PC-3 (cell line): ENCODE measurements at regions not wholly inside any gene's neighbourhood (a gene's known extent, or its start where the extent isn't known, plus 50 kb on each side); places are given as distances from the start of the nearest gene placed in this dataset.

ENCODE experiments used
- ATAC-seq: fragments of 200-7000 bp; cut with Tn5 transposase; 2 replicates; pipeline ENCODE4 v1.9.1; 2020; ENCODE audit warnings: mild to moderate bottlenecking, moderate library complexity
- BruUV-seq: library from RNA; stranded (reverse); fragments of 400-500 nt; replicated peaks from 2 replicates; lab custom pipeline; 2021; lab: Mats Ljungman, UMichigan
- CTCF ChIA-PET: fragments of 300-600 bp; sonication (Branson Sonifier 250); formaldehyde crosslinking; loops from one replicate; lab custom pipeline; 2022; ENCODE audit warnings: antibody characterized with exemption; lab: Charles Lee
- POLR2A ChIA-PET: fragments of 300-600 bp; sonication (Branson Sonifier 250); formaldehyde crosslinking; loops from one replicate; lab custom pipeline; 2022; ENCODE audit warnings: antibody characterized with exemption; ENCODE audit not compliant: unreplicated experiment; lab: Charles Lee
- DNase-seq: peaks from one replicate; pipeline ENCODE4 v3.0.0-alpha.2; 2015
- H2AFZ ChIP-seq: fragments of 300-600 bp; sonication (generic); 2 replicates; pipeline ENCODE4 v1.6.0; 2016; ENCODE audit warnings: antibody characterized with exemption, low read length
- H3F3A ChIP-seq: fragments of 300-600 bp; sonication (generic); one replicate; pipeline ENCODE4 v1.6.0; 2017; ENCODE audit warnings: antibody characterized with exemption, low read length, control low read depth, mild to moderate bottlenecking; ENCODE audit not compliant: unreplicated experiment
- H3K27ac ChIP-seq: fragments of 300-600 bp; sonication (generic); 2 replicates; pipeline ENCODE4 v1.5.1; 2016; ENCODE audit warnings: mild to moderate bottlenecking, low read length
- H3K27me3 ChIP-seq: fragments of 300-600 bp; sonication (generic); 2 replicates; pipeline ENCODE4 v1.6.1; 2016; ENCODE audit warnings: low read length, mixed read lengths
- H3K36me3 ChIP-seq: fragments of 300-600 bp; sonication (generic); 2 replicates; pipeline ENCODE4 v1.6.1; 2016; ENCODE audit warnings: low read depth, mixed run types, low read length, mixed read lengths
- H3K4me1 ChIP-seq: fragments of 300-600 bp; sonication (generic); 2 replicates; pipeline ENCODE4 v1.5.1; 2016; ENCODE audit warnings: low read length; ENCODE audit not compliant: insufficient read depth
- H3K4me2 ChIP-seq: fragments of 300-600 bp; sonication (generic); 2 replicates; pipeline ENCODE4 v1.6.0; 2016; ENCODE audit warnings: low read length
- H3K4me3 ChIP-seq: fragments of 300-600 bp; sonication (generic); 2 replicates; pipeline ENCODE4 v1.5.1; 2016; ENCODE audit warnings: mild to moderate bottlenecking, low read length, mixed read lengths
- H3K79me2 ChIP-seq: fragments of 300-600 bp; sonication (generic); 2 replicates; pipeline ENCODE4 v1.6.1; 2017; ENCODE audit warnings: low read length, mixed read lengths
- H3K9ac ChIP-seq: fragments of 300-600 bp; sonication (generic); 2 replicates; pipeline ENCODE4 v1.6.0; 2016; ENCODE audit warnings: mild to moderate bottlenecking, low read length
- H3K9me2 ChIP-seq: fragments of 300-600 bp; sonication (generic); replicated peaks from 2 replicates; pipeline ENCODE4 v1.6.1; 2016; ENCODE audit warnings: mixed run types, low read length, mixed read lengths
- H3K9me3 ChIP-seq: fragments of 300-600 bp; sonication (generic); 2 replicates; pipeline ENCODE4 v1.6.1; 2016; ENCODE audit warnings: low read length, mixed read lengths
- H4K20me1 ChIP-seq: fragments of 300-600 bp; sonication (generic); 2 replicates; pipeline ENCODE4 v1.6.1; 2016; ENCODE audit warnings: low read length, mixed read lengths
- EZH2 ChIP-seq: fragments of 300-600 bp; sonication (generic); IDR thresholded peaks from one replicate; pipeline ENCODE4 v1.6.1; 2017; ENCODE audit warnings: antibody characterized with exemption, mild to moderate bottlenecking, low read length; ENCODE audit not compliant: unreplicated experiment
- EZH2phosphoT487 ChIP-seq: fragments of 300-600 bp; sonication (generic); IDR thresholded peaks from 2 replicates; pipeline ENCODE4 v1.6.1; 2018; ENCODE audit warnings: mild to moderate bottlenecking, antibody characterized with exemption, low read length, borderline replicate concordance
- intact Hi-C: fragments of 100-400 bp; cut with micrococcal nuclease; formaldehyde crosslinking; loops from 2 replicates; pipeline ENCODE4 v1.9.0; 2023
- TF ChIP-seq, protein P1 (sequence below): fragments of 300-600 bp; sonication (generic); conservative IDR thresholded peaks from 2 replicates; pipeline ENCODE4 v1.5.1; 2017; ENCODE audit warnings: antibody characterized with exemption, low read depth, mild to moderate bottlenecking, low read length

DNA sequence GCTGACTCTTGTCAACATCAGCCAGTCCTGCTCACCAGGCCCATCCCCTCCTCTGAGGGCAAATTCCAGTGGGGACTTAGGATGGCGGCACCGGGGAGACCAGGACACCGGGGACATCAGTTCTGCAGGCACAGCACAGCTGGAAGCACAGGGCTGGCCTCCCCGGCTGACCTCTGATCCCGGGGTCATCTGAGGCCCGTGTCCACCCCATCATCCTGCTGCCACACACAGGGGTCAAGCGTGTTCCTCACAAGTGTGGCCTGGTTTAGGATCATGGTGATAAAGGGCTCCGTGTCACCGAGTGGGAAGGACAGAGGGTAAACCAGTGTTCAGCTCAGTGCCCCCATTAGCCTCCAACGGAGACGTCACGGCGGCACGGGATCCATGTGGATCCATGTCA is 58.1 kb upstream of the CTDP1 start:
- ChIA-PET POLR2A (no interaction called here), CTCF (no interaction called here)
- H3K9me2 ChIP-seq, result no peaks in the 10 kb centered on the region
- TF ChIP-seq EZH2phosphoT487 (no peak), EZH2 (no peak)
- TF ChIP-seq, protein P1, sequence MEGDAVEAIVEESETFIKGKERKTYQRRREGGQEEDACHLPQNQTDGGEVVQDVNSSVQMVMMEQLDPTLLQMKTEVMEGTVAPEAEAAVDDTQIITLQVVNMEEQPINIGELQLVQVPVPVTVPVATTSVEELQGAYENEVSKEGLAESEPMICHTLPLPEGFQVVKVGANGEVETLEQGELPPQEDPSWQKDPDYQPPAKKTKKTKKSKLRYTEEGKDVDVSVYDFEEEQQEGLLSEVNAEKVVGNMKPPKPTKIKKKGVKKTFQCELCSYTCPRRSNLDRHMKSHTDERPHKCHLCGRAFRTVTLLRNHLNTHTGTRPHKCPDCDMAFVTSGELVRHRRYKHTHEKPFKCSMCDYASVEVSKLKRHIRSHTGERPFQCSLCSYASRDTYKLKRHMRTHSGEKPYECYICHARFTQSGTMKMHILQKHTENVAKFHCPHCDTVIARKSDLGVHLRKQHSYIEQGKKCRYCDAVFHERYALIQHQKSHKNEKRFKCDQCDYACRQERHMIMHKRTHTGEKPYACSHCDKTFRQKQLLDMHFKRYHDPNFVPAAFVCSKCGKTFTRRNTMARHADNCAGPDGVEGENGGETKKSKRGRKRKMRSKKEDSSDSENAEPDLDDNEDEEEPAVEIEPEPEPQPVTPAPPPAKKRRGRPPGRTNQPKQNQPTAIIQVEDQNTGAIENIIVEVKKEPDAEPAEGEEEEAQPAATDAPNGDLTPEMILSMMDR, result no peak
- BruUV-seq, result no TSS peak
- no peak overlapping the region for H3K4me2 ChIP-seq
- no peak overlapping the region for H2AFZ ChIP-seq
- no peaks in the 10 kb centered on the region for H3K9me3 ChIP-seq
- H3K79me2 ChIP-seq, result no peaks in the 10 kb centered on the region
- no peaks in the 10 kb centered on the region for H3F3A ChIP-seq
- DNase-seq (no peak), ATAC-seq (no peak)
- H3K9ac ChIP-seq, result no peak overlapping the region
- H4K20me1 ChIP-seq, result no peaks in the 10 kb centered on the region
- no peaks in the 10 kb centered on the region for H3K4me1 ChIP-seq
- H3K27ac ChIP-seq, result no peak overlapping the region
- no peaks in the 10 kb centered on the region for H3K36me3 ChIP-seq
- H3K27me3 ChIP-seq, result peaks cover 30% of the 10 kb centered on the region
- no peak overlapping the region for H3K4me3 ChIP-seq
- intact Hi-C loops, result no loop called here

DNA sequence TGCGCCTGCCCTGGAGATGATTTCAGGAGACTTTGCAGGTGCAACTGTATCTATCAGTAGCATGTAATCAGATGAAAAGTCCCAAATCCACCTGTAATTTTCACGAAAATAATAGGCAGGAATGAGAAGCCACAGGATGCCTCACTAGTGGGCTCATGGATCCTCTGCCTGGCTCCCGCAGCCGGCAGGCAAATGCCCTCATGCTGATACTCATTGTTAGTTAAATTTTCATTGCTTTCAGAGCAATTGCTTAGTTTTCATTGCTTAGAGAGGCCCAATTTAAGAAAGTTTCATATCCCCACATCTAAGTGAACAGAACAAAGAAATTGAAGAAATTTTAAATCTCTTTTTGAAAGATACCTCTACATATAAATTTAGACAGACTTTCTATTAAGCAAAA is 57.6 kb upstream of the CTDP1 start:
- Histone ChIP-seq H3K79me2 (no peaks in the 10 kb centered on the region), H3K27me3 (peaks cover 35% of the 10 kb centered on the region), H3K4me1 (no peaks in the 10 kb centered on the region), H3K36me3 (no peaks in the 10 kb centered on the region), H3K4me2 (no peak overlapping the region), H3K4me3 (no peak overlapping the region), H3K9ac (no peak overlapping the region), H3F3A (no peaks in the 10 kb centered on the region), H3K9me2 (no peaks in the 10 kb centered on the region), H3K27ac (no peak overlapping the region), H2AFZ (no peak overlapping the region), H4K20me1 (no peaks in the 10 kb centered on the region), H3K9me3 (no peaks in the 10 kb centered on the region)
- no TSS peak for BruUV-seq
- ATAC-seq (no peak), DNase-seq (no peak)
- TF ChIP-seq, protein P1, result no peak
- TF ChIP-seq EZH2phosphoT487 (no peak), EZH2 (no peak)
- ChIA-PET POLR2A (no interaction called here), CTCF (no interaction called here)
- intact Hi-C loops, result no loop called here

DNA sequence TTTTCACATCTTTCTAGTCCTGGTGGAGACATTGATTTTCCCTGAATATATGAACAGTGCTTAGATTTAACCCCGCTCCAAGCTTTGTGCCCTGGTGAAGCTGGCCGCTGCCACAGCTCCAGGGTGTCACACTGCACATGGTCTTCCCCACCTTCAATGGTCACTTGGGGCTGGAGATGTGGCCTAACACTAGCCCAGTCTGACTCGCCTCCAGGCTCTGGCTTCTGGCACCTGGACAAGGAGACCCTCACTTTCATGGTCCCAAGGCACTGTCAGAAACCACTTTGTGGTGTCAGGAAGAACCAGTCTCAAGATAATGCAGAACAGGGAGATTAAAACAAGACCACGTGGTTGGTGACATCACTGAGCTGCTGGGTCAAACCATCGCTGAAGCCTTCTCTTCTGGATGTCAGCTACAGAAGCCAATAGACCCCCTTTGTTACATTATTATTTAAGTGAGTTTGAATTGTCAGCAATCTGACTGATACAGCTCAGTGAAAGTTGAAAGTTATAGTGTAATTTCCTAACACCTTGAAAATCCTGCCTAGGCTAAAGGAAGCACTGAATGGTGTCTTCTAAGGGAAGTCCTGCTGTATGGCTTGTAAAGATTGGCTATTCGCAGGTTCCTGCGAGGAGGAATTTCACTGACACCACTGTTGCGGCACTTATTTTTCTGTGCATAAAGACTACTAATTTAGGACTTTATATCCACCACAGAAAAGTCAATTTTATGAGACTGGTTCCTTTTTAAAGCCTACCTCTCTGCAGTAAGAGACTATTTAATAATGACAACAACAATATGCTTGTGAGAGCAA is 55.0 kb upstream of the CTDP1 start:
- Histone ChIP-seq H3K4me1 (no peaks in the 10 kb centered on the region), H3K36me3 (no peaks in the 10 kb centered on the region), H3K79me2 (no peaks in the 10 kb centered on the region), H3K4me3 (no peak overlapping the region), H3F3A (no peaks in the 10 kb centered on the region), H3K9ac (no peak overlapping the region), H3K4me2 (no peak overlapping the region), H3K9me2 (no peaks in the 10 kb centered on the region), H3K27me3 (peaks cover 55% of the 10 kb centered on the region), H3K27ac (no peak overlapping the region), H2AFZ (no peak overlapping the region), H3K9me3 (no peaks in the 10 kb centered on the region), H4K20me1 (no peaks in the 10 kb centered on the region)
- intact Hi-C loops, result no loop called here
- no peak for DNase-seq
- POLR2A ChIA-PET, result no interaction called here
- ATAC-seq, result no peak
- no peak for TF ChIP-seq EZH2
- TF ChIP-seq EZH2phosphoT487, result no peak
- TF ChIP-seq, protein P1, result no peak
- CTCF ChIA-PET, result no interaction called here
- no TSS peak for BruUV-seq
